Calu3 (cell line): ENCODE measurements at regions not wholly inside any gene's neighbourhood (a gene's known extent, or its start where the extent isn't known, plus 50 kb on each side); places are given as distances from the start of the nearest gene placed in this dataset.

Source experiments
- BruUV-seq: library from RNA; stranded (reverse); fragments of 400-500 nt; replicated peaks from 2 replicates; lab custom pipeline; 2021; lab: Mats Ljungman, UMichigan
- CTCF ChIA-PET: fragments of 300-600 bp; sonication (Branson Sonifier 250); formaldehyde crosslinking; loops from one replicate; lab custom pipeline; 2022; ENCODE audit warnings: antibody characterized with exemption; lab: Charles Lee
- DNase-seq: peaks from one replicate; pipeline ENCODE4 v3.0.0; 2022
- H3K27ac Mint-ChIP-seq: one replicate; pipeline ENCODE4 v1.8.0; 2022; ENCODE audit warnings: mixed read lengths; ENCODE audit not compliant: unreplicated experiment
- H3K27me3 Mint-ChIP-seq: one replicate; pipeline ENCODE4 v1.8.0; 2022; ENCODE audit warnings: mixed read lengths; ENCODE audit not compliant: unreplicated experiment
- H3K36me3 Mint-ChIP-seq: one replicate; pipeline ENCODE4 v1.8.0; 2022; ENCODE audit warnings: mild to moderate bottlenecking, moderate library complexity, mixed read lengths; ENCODE audit not compliant: insufficient read depth, unreplicated experiment
- H3K4me1 Mint-ChIP-seq: one replicate; pipeline ENCODE4 v1.8.0; 2022; ENCODE audit warnings: mild to moderate bottlenecking, low read depth, mixed read lengths; ENCODE audit not compliant: unreplicated experiment
- H3K4me3 Mint-ChIP-seq: one replicate; pipeline ENCODE4 v1.8.0; 2022; ENCODE audit warnings: mild to moderate bottlenecking, low read depth, moderate library complexity, mixed read lengths; ENCODE audit not compliant: unreplicated experiment
- H3K9me3 Mint-ChIP-seq: one replicate; pipeline ENCODE4 v1.8.0; 2022; ENCODE audit warnings: low read depth, mixed read lengths; ENCODE audit not compliant: unreplicated experiment
- intact Hi-C: fragments of 100-400 bp; cut with micrococcal nuclease; formaldehyde crosslinking; loops from one replicate; pipeline ENCODE4 v1.10.0; 2022; ENCODE audit not compliant: unreplicated experiment
- TF ChIP-seq, protein P1 (sequence below): fragments of 200-600 bp; IDR thresholded peaks from one replicate; pipeline ENCODE4 v1.8.0; 2022; ENCODE audit warnings: antibody characterized with exemption; ENCODE audit not compliant: unreplicated experiment

DNA sequence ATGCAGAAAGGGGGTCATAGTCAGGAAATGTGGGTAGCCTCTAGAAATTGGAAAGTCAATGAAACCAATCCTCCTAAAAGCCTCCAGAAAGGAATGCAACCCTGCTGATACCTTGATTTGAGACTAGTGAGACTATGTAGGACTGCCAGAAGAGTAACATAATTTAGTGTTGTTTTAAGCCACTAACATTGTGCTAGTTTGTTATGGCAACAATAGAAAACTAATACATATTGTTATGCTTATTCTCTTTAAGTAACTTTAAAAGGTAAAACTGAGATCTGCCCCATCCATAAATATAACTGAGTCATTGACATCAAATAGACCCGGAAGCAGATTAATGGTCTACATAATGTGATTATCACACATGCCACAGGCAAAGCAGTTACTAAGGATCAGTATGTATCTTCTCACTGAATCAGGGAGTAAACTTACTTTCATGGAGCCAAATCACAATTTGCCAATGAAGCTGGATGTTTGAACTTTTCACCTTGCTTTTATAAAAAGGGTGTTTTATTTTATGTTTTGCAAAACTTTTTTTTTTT lies 146.4 kb upstream of the TMEM106B start:
- Mint-ChIP-seq H3K27ac (peak overlapping the region; percentile 98), H3K9me3 (peaks cover 3% of the 10 kb centered on the region)
- CTCF ChIA-PET, result interaction anchor here (0.6 to 1.6 kb wide), 5 partner anchors 29 to 224 kb away, joined by 3 to 4 read pairs (median 3); partner anchors contain the start of gene TMEM106B

GRCh38 chr7:12066004-12066403 lies 145.1 kb upstream of the TMEM106B start:
- TF ChIP-seq, protein P1, sequence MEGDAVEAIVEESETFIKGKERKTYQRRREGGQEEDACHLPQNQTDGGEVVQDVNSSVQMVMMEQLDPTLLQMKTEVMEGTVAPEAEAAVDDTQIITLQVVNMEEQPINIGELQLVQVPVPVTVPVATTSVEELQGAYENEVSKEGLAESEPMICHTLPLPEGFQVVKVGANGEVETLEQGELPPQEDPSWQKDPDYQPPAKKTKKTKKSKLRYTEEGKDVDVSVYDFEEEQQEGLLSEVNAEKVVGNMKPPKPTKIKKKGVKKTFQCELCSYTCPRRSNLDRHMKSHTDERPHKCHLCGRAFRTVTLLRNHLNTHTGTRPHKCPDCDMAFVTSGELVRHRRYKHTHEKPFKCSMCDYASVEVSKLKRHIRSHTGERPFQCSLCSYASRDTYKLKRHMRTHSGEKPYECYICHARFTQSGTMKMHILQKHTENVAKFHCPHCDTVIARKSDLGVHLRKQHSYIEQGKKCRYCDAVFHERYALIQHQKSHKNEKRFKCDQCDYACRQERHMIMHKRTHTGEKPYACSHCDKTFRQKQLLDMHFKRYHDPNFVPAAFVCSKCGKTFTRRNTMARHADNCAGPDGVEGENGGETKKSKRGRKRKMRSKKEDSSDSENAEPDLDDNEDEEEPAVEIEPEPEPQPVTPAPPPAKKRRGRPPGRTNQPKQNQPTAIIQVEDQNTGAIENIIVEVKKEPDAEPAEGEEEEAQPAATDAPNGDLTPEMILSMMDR, result no peak
- no peaks in the 10 kb centered on the region for H3K27me3 Mint-ChIP-seq
- H3K9me3 Mint-ChIP-seq, result peaks cover 2% of the 10 kb centered on the region
- peak; percentile 46 for DNase-seq
- H3K27ac Mint-ChIP-seq, result peak overlapping the region; percentile 98
- peak overlapping the region; percentile 46 for H3K4me3 Mint-ChIP-seq
- CTCF ChIA-PET, result interaction anchor here (0.9 to 1.7 kb wide), 7 partner anchors 11 to 256 kb away, joined by 3 to 11 read pairs (median 4); no protein-coding TSS in a partner anchor
- peaks cover 46% of the 10 kb centered on the region for H3K4me1 Mint-ChIP-seq
- intact Hi-C loops, result loop anchor here (1.0 to 10.0 kb wide), 4 partner anchors 35 to 361 kb away; partner anchors contain the start of gene TMEM106B
- no TSS peak for BruUV-seq
- H3K36me3 Mint-ChIP-seq, result peaks cover 21% of the 10 kb centered on the region

More for the DNA sequence above, 146.4 kb upstream of the TMEM106B start:
- no peaks in the 10 kb centered on the region for H3K27me3 Mint-ChIP-seq
- DNase-seq, result no peak
- H3K4me3 Mint-ChIP-seq, result no peak overlapping the region
- TF ChIP-seq, protein P1, result no peak
- no TSS peak for BruUV-seq
- peaks cover 40% of the 10 kb centered on the region for H3K4me1 Mint-ChIP-seq
- H3K36me3 Mint-ChIP-seq, result peaks cover 21% of the 10 kb centered on the region
- intact Hi-C loops, result loop anchor here (10.0 kb wide), 1 partner anchor 360 kb away; no protein-coding TSS in a partner anchor

GRCh38 chr7:12066521-12066920 lies 144.6 kb upstream of the TMEM106B start:
- Mint-ChIP-seq H3K27ac (peak overlapping the region; percentile 98), H3K27me3 (no peaks in the 10 kb centered on the region), H3K4me3 (peak overlapping the region; percentile 46), H3K36me3 (peaks cover 21% of the 10 kb centered on the region), H3K4me1 (peaks cover 47% of the 10 kb centered on the region), H3K9me3 (peaks cover 2% of the 10 kb centered on the region)
- TF ChIP-seq, protein P1, result no peak
- DNase-seq, result peak; percentile 56
- CTCF ChIA-PET, result interaction anchor here (1.0 to 1.7 kb wide), 7 partner anchors 42 to 256 kb away, joined by 3 to 11 read pairs (median 4); partner anchors contain the start of gene TMEM106B
- BruUV-seq, result no TSS peak
- intact Hi-C loops, result loop anchor here (1.0 to 10.0 kb wide), 4 partner anchors 35 to 362 kb away; partner anchors contain the start of gene TMEM106B

DNA sequence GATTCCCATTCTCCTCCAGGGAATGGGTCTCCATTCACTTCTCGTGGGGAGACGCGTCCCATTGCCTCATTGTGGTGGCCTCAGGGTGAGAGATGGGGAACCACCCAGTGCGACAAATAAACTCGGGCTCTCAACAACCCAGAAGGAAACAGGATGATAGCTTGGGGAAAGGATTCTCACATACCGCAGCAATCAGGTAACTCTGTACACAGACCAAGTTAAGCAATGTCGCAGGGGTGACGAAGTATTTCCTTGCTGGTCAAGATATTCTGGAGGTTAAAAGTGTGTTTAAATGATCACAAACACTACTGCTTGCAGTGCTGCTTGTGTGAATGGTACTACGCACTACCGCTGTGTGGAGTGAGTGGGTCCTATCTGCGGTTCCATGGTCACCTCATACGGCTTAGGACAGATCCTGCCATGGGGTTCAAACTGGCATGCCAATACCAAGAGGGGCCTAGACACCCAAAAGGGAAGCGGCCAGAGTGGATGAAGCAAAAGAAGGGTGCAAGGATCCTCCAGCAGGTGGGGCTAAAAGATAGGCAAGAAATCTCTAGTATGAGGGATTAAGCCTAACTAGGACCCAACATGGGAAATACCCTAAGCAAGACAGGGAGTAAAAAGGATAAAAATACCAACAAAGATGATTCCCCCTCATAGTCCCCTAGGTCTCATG lies 143.8 kb upstream of the TMEM106B start:
- H3K36me3 Mint-ChIP-seq, result peaks cover 21% of the 10 kb centered on the region
- CTCF ChIA-PET, result interaction anchor here (1.0 to 1.7 kb wide), 6 partner anchors 43 to 255 kb away, joined by 3 to 11 read pairs (median 4); partner anchors contain the start of gene TMEM106B
- TF ChIP-seq, protein P1, result peak; percentile 85
- H3K4me1 Mint-ChIP-seq, result peaks cover 40% of the 10 kb centered on the region
- H3K27ac Mint-ChIP-seq, result peak overlapping the region; percentile 98
- intact Hi-C loops, result loop anchor here (1.0 to 10.0 kb wide), 6 partner anchors 144 to 640 kb away; partner anchors contain the start of gene TMEM106B
- H3K9me3 Mint-ChIP-seq, result no peaks in the 10 kb centered on the region
- TSS peak; percentile 98 for BruUV-seq
- H3K27me3 Mint-ChIP-seq, result no peaks in the 10 kb centered on the region
- peak overlapping the region; percentile 46 for H3K4me3 Mint-ChIP-seq
- DNase-seq, result peak; percentile 89
